H1 (cell line): ENCODE measurements at regions not wholly inside any gene's neighbourhood (a gene's known extent, or its start where the extent isn't known, plus 50 kb on each side); places are given as distances from the start of the nearest gene placed in this dataset.

ENCODE experiments used
- NANOG ChIP-seq: IDR thresholded peaks from 2 replicates; pipeline ENCODE4 v1.6.1; 2011; ENCODE audit warnings: low read length, low read depth, mild to moderate bottlenecking, inconsistent platforms; ENCODE audit not compliant: insufficient read depth, poor library complexity, severe bottlenecking

DNA sequence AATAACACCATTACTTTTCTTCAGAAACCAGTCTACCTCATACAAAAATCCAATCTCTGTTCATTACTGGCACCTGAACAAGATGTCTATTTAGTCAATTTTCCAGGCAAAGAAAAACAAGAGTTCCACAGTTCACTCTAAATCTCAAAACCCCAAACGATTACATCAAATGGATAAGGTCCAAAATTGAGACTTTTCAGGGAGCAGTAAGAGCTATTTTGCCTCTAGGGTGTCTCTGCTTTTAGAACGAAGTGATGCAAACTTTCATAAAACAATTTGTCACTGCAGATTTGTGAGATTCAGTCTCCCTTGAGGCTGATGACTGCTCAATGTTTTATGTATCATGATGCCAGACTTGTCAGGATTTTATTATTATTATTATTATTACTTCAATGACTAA, 937.0 kb upstream of the PHF14 start (continued):
- TF ChIP-seq NANOG: no peak
- TF ChIP-seq, all 59 proteins: peak for 0
